Adrenal gland (tissue), 9 donors: ENCODE measurements at regions not wholly inside any gene's neighbourhood (a gene's known extent, or its start where the extent isn't known, plus 50 kb on each side); places are given as distances from the start of the nearest gene placed in this dataset.

ENCODE experiments used
- DNase-seq, 7 donors: peaks; one replicate each; pipeline ENCODE4 v3.0.0-alpha.2; 2019 to 2020
- H3K27ac ChIP-seq, 5 donors: fragments of 200-600 bp; sonication (generic) in 4 of 5; 1 replicate in 3 of 5; 2 replicates in 2 of 5; pipeline versions ENCODE4 v1.5.1 to v1.8.0; 2016 to 2020; ENCODE audit warnings: mild to moderate bottlenecking in 1 of 5
- H3K27me3 ChIP-seq: fragments of 200-600 bp; 2 replicates; pipeline ENCODE4 v1.8.0; 2021
- H3K36me3 ChIP-seq, 2 donors: fragments of 200-600 bp; replicated peaks in 1 of 2; 1 replicate in 1 of 2; 2 replicates in 1 of 2; pipeline versions ENCODE4 v1.5.1 to v1.8.0; 2018 to 2022
- H3K4me1 ChIP-seq, 2 donors: fragments of 200-600 bp; replicated peaks in 1 of 2; 1 replicate in 1 of 2; 2 replicates in 1 of 2; pipeline versions ENCODE4 v1.5.1 to v1.8.0; 2018 to 2021
- H3K4me3 ChIP-seq, 4 donors: fragments of 200-600 bp; sonication (generic) in 3 of 4; one replicate each; pipeline ENCODE4 v1.5.1; 2016 to 2018
- H3K9me3 ChIP-seq, 3 donors: fragments of 200-600 bp; sonication (generic) in 1 of 3; replicated peaks in 1 of 3; 1 replicate in 2 of 3; 2 replicates in 1 of 3; pipeline versions ENCODE4 v1.5.1 to v1.8.0; 2016 to 2021
- CTCF ChIP-seq, 6 experiments: fragments of 450-650 bp in 4 of 6; fragments of 200-600 bp in 2 of 6; sonication (generic) in 1 of 6; IDR thresholded peaks; 1 replicate in 5 of 6; 2 replicates in 1 of 6; pipeline versions ENCODE4 v1.5.1 to v1.8.0; 2016 to 2021; ENCODE audit warnings: antibody characterized with exemption in 6 of 6, mild to moderate bottlenecking in 2 of 6, moderate library complexity in 1 of 6
- POLR2A ChIP-seq, 2 donors: fragments of 450-650 bp; IDR thresholded peaks; one replicate each; pipeline ENCODE4 v1.6.1; 2017; ENCODE audit warnings: antibody characterized with exemption in 2 of 2, mild to moderate bottlenecking in 2 of 2, moderate library complexity in 1 of 2
- WGBS, 4 donors: extraction: QIAGEN DNeasy Blood & Tissue Kit in 2 of 4; methylation state at CpG; one replicate each; pipeline versions ENCODE4 v1.1.5 to v1.1.7; 2013 to 2017; 5-methylcytosine and 5-hydroxymethylcytosine counted together
- intact Hi-C, 2 donors: fragments of 100-400 bp; cut with DNase I; formaldehyde crosslinking; loops; one replicate each; pipeline versions ENCODE4 v1.14.1 to v1.15.0; 2022 to 2023
- donor health status: healthy with polysubstance abuse.
- donor health status: Bipolar disorder and iron deficiency.
- donor health status: DM: yes; HTN: yes; CAD: no.
- donor health status: DM: no; HTN: no; CAD: no.
- donor health status: DM: no; HTN: no; CAD: no.

- intact Hi-C loops, result no loop called here
- no peak for DNase-seq
- WGBS, 4 donors, result 69 to 79% (median 75%) methylated on average over 6 of the region's 6 CpGs
- Histone ChIP-seq H3K4me1 (peaks cover 10 to 20% of the 10 kb centered on the region in 2 donors), H3K4me3 (no peak overlapping the region), H3K36me3 (no peaks in the 10 kb centered on the region), H3K27ac (peak overlapping the region in 2 of 5 donors; percentile 17 to 84), H3K27me3 (no peaks in the 10 kb centered on the region), H3K9me3 (no peaks in the 10 kb centered on the region)
- no peak for TF ChIP-seq POLR2A (IDR thresholded peaks at IDR 0.05)
- TF ChIP-seq CTCF (IDR thresholded peaks at IDR 0.05), result no peak
Observed at GRCh38 chr13:40235160-40235796, 431.2 kb downstream of the FOXO1 start.

GRCh38 chr13:40236566-40237168 is 429.8 kb downstream of the FOXO1 start:
- H3K27me3 ChIP-seq, result no peaks in the 10 kb centered on the region
- 68 to 84% (median 72%) methylated on average over 11 to 12 of the region's 12 CpGs for WGBS, 4 donors
- peak overlapping the region in 2 of 5 donors; percentile 45 to 84 for H3K27ac ChIP-seq
- H3K4me3 ChIP-seq, result no peak overlapping the region
- TF ChIP-seq POLR2A (IDR thresholded peaks at IDR 0.05), result no peak
- TF ChIP-seq CTCF (IDR thresholded peaks at IDR 0.05), result no peak
- peaks cover 0 to 6% of the 10 kb centered on the region in 2 donors for H3K4me1 ChIP-seq
- H3K36me3 ChIP-seq, result no peaks in the 10 kb centered on the region
- intact Hi-C loops, result no loop called here
- no peaks in the 10 kb centered on the region for H3K9me3 ChIP-seq
- DNase-seq, result no peak

- H3K36me3 ChIP-seq, result no peaks in the 10 kb centered on the region
- 65 to 82% (median 77%) methylated on average over 3 of the region's 3 CpGs for WGBS, 4 donors
- H3K4me1 ChIP-seq, result peaks cover 0 to 3% of the 10 kb centered on the region in 2 donors
- TF ChIP-seq CTCF (IDR thresholded peaks at IDR 0.05) (no peak), POLR2A (IDR thresholded peaks at IDR 0.05) (no peak)
- no peak overlapping the region for H3K4me3 ChIP-seq
- intact Hi-C loops, result no loop called here
- H3K27me3 ChIP-seq, result no peaks in the 10 kb centered on the region
- H3K27ac ChIP-seq, result no peak overlapping the region
- no peak for DNase-seq
- no peaks in the 10 kb centered on the region for H3K9me3 ChIP-seq
Observed at GRCh38 chr13:40238761-40239160, 427.7 kb downstream of the FOXO1 start.

GRCh38 chr13:40240293-40240692 is 426.1 kb downstream of the FOXO1 start:
- no peak for DNase-seq
- H3K4me3 ChIP-seq, result no peak overlapping the region
- H3K4me1 ChIP-seq, result peaks cover 0 to 3% of the 10 kb centered on the region in 2 donors
- H3K27ac ChIP-seq, result no peak overlapping the region
- 89 to 97% (median 93%) methylated on average over 2 of the region's 2 CpGs for WGBS, 4 donors
- TF ChIP-seq CTCF (IDR thresholded peaks at IDR 0.05) (no peak), POLR2A (IDR thresholded peaks at IDR 0.05) (no peak)
- H3K27me3 ChIP-seq, result no peaks in the 10 kb centered on the region
- H3K36me3 ChIP-seq, result no peaks in the 10 kb centered on the region
- intact Hi-C loops, result no loop called here
- H3K9me3 ChIP-seq, result no peaks in the 10 kb centered on the region
